ENCODE measurements at regions not wholly inside any gene's neighbourhood (a gene's known extent, or its start where the extent isn't known, plus 50 kb on each side); places are given as distances from the start of the nearest gene placed in this dataset.
A peak's percentile ranks its signal among the peaks of the same experiment; 100 is the strongest.

GRCh38 chr12:75666939-75667334, 155.5 kb upstream of the KRR1 start:
- Histone ChIP-seq H3K4me1 (ENCODE audit: insufficient read depth) (peaks cover 30% of the 10 kb centered on the region), H3K4me2 (ENCODE audit: unreplicated experiment) (peak overlapping the region; percentile 45), H3K9me3 (ENCODE audit: low read depth) (no peaks in the 10 kb centered on the region), H3K36me3 (ENCODE audit: low read depth) (no peaks in the 10 kb centered on the region), H3K9ac (peak overlapping the region; percentile 26; the same call in 1 of the 2 replicates), H4K20me1 (ENCODE audit: insufficient read depth) (no peaks in the 10 kb centered on the region), H3K27ac (peak overlapping the region; percentile 70), H3F3A (ENCODE audit: insufficient read depth) (peaks cover 28% of the 10 kb centered on the region), H3K79me2 (ENCODE audit: insufficient read depth) (no peaks in the 10 kb centered on the region), H3K4me3 (0 out of 2 replicates have a peak overlapping the region, but pooled peaks have one; percentile 19), H2AFZ (no peak overlapping the region), H3K27me3 (replicated peaks; ENCODE audit: insufficient read depth) (no peaks in the 10 kb centered on the region), H3K9me2 (ENCODE audit: insufficient read depth) (no peaks in the 10 kb centered on the region)
- 11 to 23% methylated on average over 2 of the region's 2 CpGs for WGBS, 2 experiments (ENCODE audit: low coverage in 1 of 2, low lambda C conversion rate in 2 of 2, missing lambda C conversion rate in 2 of 2)
- in situ Hi-C loops (cut with MboI), result no loop called here
- TF ChIP-seq EZH2phosphoT487 (IDR thresholded peaks at IDR 0.05; ENCODE audit: insufficient read depth, low read depth) (no peak), EZH2 (IDR thresholded peaks at IDR 0.05; ENCODE audit: insufficient read depth, poor library complexity, severe bottlenecking) (no peak)
- peak; percentile 84 for DNase-seq

- Histone ChIP-seq H3F3A (ENCODE audit: insufficient read depth) (peaks cover 31% of the 10 kb centered on the region), H3K9ac (peak overlapping the region; percentile 26), H3K27ac (peak overlapping the region; percentile 70), H3K79me2 (ENCODE audit: insufficient read depth) (no peaks in the 10 kb centered on the region), H3K9me3 (ENCODE audit: low read depth) (no peaks in the 10 kb centered on the region), H4K20me1 (ENCODE audit: insufficient read depth) (no peaks in the 10 kb centered on the region), H3K4me2 (ENCODE audit: unreplicated experiment) (peak overlapping the region; percentile 45), H2AFZ (no peak overlapping the region), H3K4me1 (ENCODE audit: insufficient read depth) (peaks cover 32% of the 10 kb centered on the region), H3K4me3 (0 out of 2 replicates have a peak overlapping the region, but pooled peaks have one; percentile 19), H3K36me3 (ENCODE audit: low read depth) (no peaks in the 10 kb centered on the region), H3K9me2 (ENCODE audit: insufficient read depth) (no peaks in the 10 kb centered on the region), H3K27me3 (replicated peaks; ENCODE audit: insufficient read depth) (no peaks in the 10 kb centered on the region)
- DNase-seq, result peak; percentile 61
- TF ChIP-seq EZH2 (IDR thresholded peaks at IDR 0.05; ENCODE audit: insufficient read depth, poor library complexity, severe bottlenecking) (no peak), EZH2phosphoT487 (IDR thresholded peaks at IDR 0.05; ENCODE audit: insufficient read depth, low read depth) (no peak)
- in situ Hi-C loops (cut with MboI), result no loop called here
- WGBS, 2 experiments (ENCODE audit: low coverage in 1 of 2, low lambda C conversion rate in 2 of 2, missing lambda C conversion rate in 2 of 2), result 66 to 75% methylated on average over 5 of the region's 5 CpGs
These were observed 154.9 kb upstream of the KRR1 start for GRCh38 chr12:75666126-75666938.

- WGBS, 2 experiments (ENCODE audit: low coverage in 1 of 2, low lambda C conversion rate in 2 of 2, missing lambda C conversion rate in 2 of 2), result 26 to 36% methylated on average over 2 of the region's 2 CpGs
- TF ChIP-seq EZH2 (IDR thresholded peaks at IDR 0.05; ENCODE audit: insufficient read depth, poor library complexity, severe bottlenecking) (no peak), EZH2phosphoT487 (IDR thresholded peaks at IDR 0.05; ENCODE audit: insufficient read depth, low read depth) (no peak)
- Histone ChIP-seq H3K9me2 (ENCODE audit: insufficient read depth) (no peaks in the 10 kb centered on the region), H3K36me3 (ENCODE audit: low read depth) (no peaks in the 10 kb centered on the region), H3K4me3 (no peak overlapping the region), H3K79me2 (ENCODE audit: insufficient read depth) (no peaks in the 10 kb centered on the region), H2AFZ (no peak overlapping the region), H3K9ac (no peak overlapping the region), H3K4me1 (ENCODE audit: insufficient read depth) (peaks cover 43% of the 10 kb centered on the region), H3K27ac (peak overlapping the region; percentile 70), H3K27me3 (replicated peaks; ENCODE audit: insufficient read depth) (no peaks in the 10 kb centered on the region), H3K4me2 (ENCODE audit: unreplicated experiment) (peak overlapping the region; percentile 45), H3F3A (ENCODE audit: insufficient read depth) (peaks cover 41% of the 10 kb centered on the region), H3K9me3 (ENCODE audit: low read depth) (no peaks in the 10 kb centered on the region), H4K20me1 (ENCODE audit: insufficient read depth) (no peaks in the 10 kb centered on the region)
- DNase-seq, result peak; percentile 62
- in situ Hi-C loops (cut with MboI), result no loop called here
These were observed 153.8 kb upstream of the KRR1 start for GRCh38 chr12:75665216-75665615.

GRCh38 chr12:75662511-75663159, 151.2 kb upstream of the KRR1 start:
- Histone ChIP-seq H3K79me2 (ENCODE audit: insufficient read depth) (no peaks in the 10 kb centered on the region), H3K9me2 (ENCODE audit: insufficient read depth) (no peaks in the 10 kb centered on the region), H3K4me1 (ENCODE audit: insufficient read depth) (peaks cover 69% of the 10 kb centered on the region), H3K27ac (no peak overlapping the region), H2AFZ (no peak overlapping the region), H3F3A (ENCODE audit: insufficient read depth) (peaks cover 63% of the 10 kb centered on the region), H3K27me3 (replicated peaks; ENCODE audit: insufficient read depth) (no peaks in the 10 kb centered on the region), H3K4me3 (no peak overlapping the region), H4K20me1 (ENCODE audit: insufficient read depth) (no peaks in the 10 kb centered on the region), H3K36me3 (ENCODE audit: low read depth) (no peaks in the 10 kb centered on the region), H3K4me2 (ENCODE audit: unreplicated experiment) (no peak overlapping the region), H3K9ac (no peak overlapping the region), H3K9me3 (ENCODE audit: low read depth) (no peaks in the 10 kb centered on the region)
- 38 to 39% methylated on average over 2 of the region's 2 CpGs for WGBS, 2 experiments (ENCODE audit: low coverage in 1 of 2, low lambda C conversion rate in 2 of 2, missing lambda C conversion rate in 2 of 2)
- no peak for DNase-seq
- TF ChIP-seq EZH2 (IDR thresholded peaks at IDR 0.05; ENCODE audit: insufficient read depth, poor library complexity, severe bottlenecking) (no peak), EZH2phosphoT487 (IDR thresholded peaks at IDR 0.05; ENCODE audit: insufficient read depth, low read depth) (no peak)
- in situ Hi-C loops (cut with MboI), result no loop called here
